ENCODE measurements at regions not wholly inside any gene's neighbourhood (a gene's known extent, or its start where the extent isn't known, plus 50 kb on each side); places are given as distances from the start of the nearest gene placed in this dataset.
A peak's percentile ranks its signal among the peaks of the same experiment; 100 is the strongest.

- Histone ChIP-seq H3K27me3 (no peaks in the 10 kb centered on the region), H3K4me3 (no peak overlapping the region), H3K36me3 (no peaks in the 10 kb centered on the region), H3K4me1 (no peaks in the 10 kb centered on the region), H3K27ac (no peak overlapping the region), H3K9me3 (no peaks in the 10 kb centered on the region)
- no peak for TF ChIP-seq POLR2A (IDR thresholded peaks at IDR 0.05)
- DNase-seq: no peak
Observed at GRCh38 chr12:46919666-46920400, 94.0 kb upstream of the SLC38A4 start.

GRCh38 chr12:46920499-46920898 lies 94.7 kb upstream of the SLC38A4 start:
- H3K27ac ChIP-seq: no peak overlapping the region
- no peaks in the 10 kb centered on the region for H3K4me1 ChIP-seq
- no peak for TF ChIP-seq CTCF (IDR thresholded peaks at IDR 0.05)
- no peak for TF ChIP-seq POLR2A (IDR thresholded peaks at IDR 0.05)

GRCh38 chr12:46921048-46921763 lies 95.4 kb upstream of the SLC38A4 start:
- Histone ChIP-seq H3K27me3 (no peaks in the 10 kb centered on the region), H3K36me3 (no peaks in the 10 kb centered on the region), H3K9me3 (no peaks in the 10 kb centered on the region), H3K27ac (peak overlapping the region in 1 of 4 donors; percentile 29), H3K4me1 (no peaks in the 10 kb centered on the region), H3K4me3 (no peak overlapping the region)
- TF ChIP-seq POLR2A (IDR thresholded peaks at IDR 0.05) (no peak), CTCF (IDR thresholded peaks at IDR 0.05) (no peak)
- no peak for DNase-seq

More at GRCh38 chr12:46920499-46920898, 94.7 kb upstream of the SLC38A4 start:
- DNase-seq: no peak
- H3K27me3 ChIP-seq: no peaks in the 10 kb centered on the region
- no peaks in the 10 kb centered on the region for H3K9me3 ChIP-seq
- no peak overlapping the region for H3K4me3 ChIP-seq
- no peaks in the 10 kb centered on the region for H3K36me3 ChIP-seq

GRCh38 chr12:46921764-46922133 lies 96.0 kb upstream of the SLC38A4 start:
- H3K4me1 ChIP-seq: no peaks in the 10 kb centered on the region
- peak overlapping the region in 1 of 4 donors; percentile 29 for H3K27ac ChIP-seq
- TF ChIP-seq CTCF (IDR thresholded peaks at IDR 0.05) (no peak), POLR2A (IDR thresholded peaks at IDR 0.05) (no peak)
- no peaks in the 10 kb centered on the region for H3K36me3 ChIP-seq
- no peaks in the 10 kb centered on the region for H3K27me3 ChIP-seq
- DNase-seq: no peak
- no peak overlapping the region for H3K4me3 ChIP-seq
- H3K9me3 ChIP-seq: no peaks in the 10 kb centered on the region

- Histone ChIP-seq H3K27me3 (no peaks in the 10 kb centered on the region), H3K4me3 (no peak overlapping the region), H3K27ac (no peak overlapping the region), H3K9me3 (no peaks in the 10 kb centered on the region), H3K4me1 (no peaks in the 10 kb centered on the region), H3K36me3 (no peaks in the 10 kb centered on the region)
- TF ChIP-seq CTCF (IDR thresholded peaks at IDR 0.05): no peak
- no peak for TF ChIP-seq POLR2A (IDR thresholded peaks at IDR 0.05)
- no peak for DNase-seq
Observed at GRCh38 chr12:46926526-46926925, 100.7 kb upstream of the SLC38A4 start.

- Histone ChIP-seq H3K27me3 (no peaks in the 10 kb centered on the region), H3K4me1 (no peaks in the 10 kb centered on the region), H3K27ac (no peak overlapping the region), H3K9me3 (no peaks in the 10 kb centered on the region), H3K36me3 (no peaks in the 10 kb centered on the region), H3K4me3 (no peak overlapping the region)
- TF ChIP-seq POLR2A (IDR thresholded peaks at IDR 0.05): no peak
- DNase-seq: no peak
Observed at GRCh38 chr12:46930101-46930500, 104.3 kb upstream of the SLC38A4 start.

Measured in Peyer's patch (tissue), 4 donors.